Activated CD4-positive, alpha-beta T cell treated with anti-CD3 and anti-CD28 coated beads for 48 hours (primary cell): ENCODE measurements at regions not wholly inside any gene's neighbourhood (a gene's known extent, or its start where the extent isn't known, plus 50 kb on each side); places are given as distances from the start of the nearest gene placed in this dataset.
"Not testable (repeated sequence)": the region's sequence is repeated elsewhere in the genome, so short reads cannot be mapped to it uniquely, and the experiment has no call there.

Experiments
- DNase-seq: peaks from one replicate; pipeline ENCODE4 v3.0.0-alpha.2; 2020

DNA sequence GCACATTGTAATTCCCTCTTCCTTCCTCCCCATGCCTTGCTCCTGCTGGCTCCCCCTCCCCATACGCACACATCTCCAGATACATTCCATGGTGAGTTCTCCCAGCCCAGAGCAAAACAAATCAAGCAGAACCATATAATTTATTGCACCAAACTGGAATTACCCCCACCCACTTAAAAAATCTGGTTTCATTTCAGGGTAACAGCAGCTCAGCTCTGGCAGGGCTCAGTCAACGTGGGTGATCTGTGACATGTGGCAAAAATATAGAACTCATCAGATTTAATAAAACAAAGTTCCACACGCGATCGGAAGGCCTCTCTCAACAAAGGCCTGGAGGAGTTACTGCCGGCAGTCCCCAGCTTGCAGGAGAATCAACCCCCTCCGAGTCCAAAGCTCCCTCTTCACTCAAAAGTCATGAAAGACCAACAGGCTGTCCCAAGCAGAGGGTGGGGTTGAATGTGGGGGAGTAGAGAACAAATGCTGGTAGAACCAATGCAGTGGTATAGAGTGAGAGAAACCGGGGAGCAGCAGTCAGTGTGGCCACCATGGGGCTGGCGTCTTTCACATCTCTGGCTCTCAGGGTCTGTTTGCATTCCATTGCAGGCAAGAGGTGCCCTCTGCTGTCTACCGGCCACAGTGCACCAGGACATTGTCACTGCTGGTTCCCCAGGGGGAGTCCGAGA is 323.3 kb upstream of the NT5E start:
- peak; percentile 15 for DNase-seq

DNA sequence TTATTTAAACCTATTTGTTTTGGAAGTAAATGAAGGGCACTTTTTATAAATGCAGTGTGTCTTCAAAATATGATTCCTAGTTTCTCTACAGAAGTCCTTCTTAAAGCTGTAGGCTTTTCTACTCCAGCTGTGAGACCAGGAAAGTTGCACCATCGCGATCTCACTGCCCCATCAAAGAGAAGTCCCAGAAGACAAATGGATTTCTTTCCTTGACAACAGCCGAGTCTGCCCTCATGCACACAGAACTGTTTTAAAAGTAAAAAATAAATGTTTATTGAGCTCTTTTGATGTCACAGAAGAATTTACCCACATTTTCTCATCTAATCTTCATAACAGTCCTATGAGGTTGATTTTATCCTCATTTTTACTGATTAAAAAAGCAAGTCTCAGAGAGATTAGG is 324.4 kb upstream of the NT5E start:
- DNase-seq: no peak

DNA sequence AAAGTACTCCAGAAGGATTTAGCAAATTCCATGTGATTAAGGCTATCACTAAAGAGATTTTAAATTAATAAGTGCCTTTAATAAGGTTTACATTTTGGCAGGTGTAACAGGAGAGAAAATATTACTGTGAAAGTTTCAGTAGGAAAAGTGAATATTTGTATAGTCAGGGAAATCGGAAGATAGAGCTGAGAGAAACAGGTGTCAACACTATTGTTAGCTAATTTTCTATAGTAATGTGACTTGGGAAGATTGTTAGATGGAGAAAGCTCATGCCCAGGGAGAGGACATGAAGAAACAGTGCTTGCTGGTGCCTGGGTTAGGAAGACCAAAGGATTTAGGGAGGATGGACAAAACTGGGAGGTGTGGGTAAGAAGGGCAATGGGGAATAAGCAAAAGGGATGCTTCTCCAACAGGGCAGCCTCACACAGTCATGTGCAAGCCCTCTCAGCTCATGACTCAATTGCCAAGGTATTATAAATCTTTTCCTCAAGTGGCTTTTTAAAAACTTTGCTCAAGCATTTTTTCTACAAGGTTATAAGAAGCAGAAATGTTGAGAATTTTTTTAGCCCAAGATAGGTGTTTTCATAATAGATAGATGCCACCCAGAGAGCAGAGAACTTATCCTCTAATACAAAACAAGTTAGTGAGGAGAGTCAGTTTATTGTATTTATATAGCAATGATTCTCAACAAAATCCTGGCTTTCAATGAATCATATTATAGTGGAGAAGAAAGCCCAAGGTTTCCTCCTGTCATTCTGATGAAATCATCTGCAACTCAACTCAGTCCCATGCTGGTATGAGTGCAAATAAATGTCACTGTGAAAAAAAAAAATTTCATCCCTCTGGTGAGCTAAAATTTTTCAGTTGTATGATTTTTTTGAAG is 325.2 kb upstream of the NT5E start:
- DNase-seq: no peak

DNA sequence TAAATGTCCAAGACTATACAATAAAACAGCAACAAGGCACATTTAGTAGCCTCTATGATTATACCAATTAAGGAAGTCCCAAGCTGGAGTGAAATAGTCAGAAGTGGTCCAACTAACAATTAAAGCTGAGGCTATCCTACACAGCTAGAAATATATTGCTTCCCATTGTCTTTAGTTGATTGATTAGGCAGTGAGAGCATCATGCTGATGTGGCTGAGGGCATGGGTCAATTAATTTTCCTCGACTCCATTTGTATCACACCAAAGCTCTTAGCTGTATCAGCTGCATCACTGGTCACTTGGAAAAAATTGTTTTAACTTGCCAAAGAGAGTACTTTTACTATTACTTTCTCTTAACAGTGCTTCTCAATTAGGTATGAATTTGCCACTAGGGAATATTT is 328.7 kb upstream of the NT5E start:
- no peak for DNase-seq

DNA sequence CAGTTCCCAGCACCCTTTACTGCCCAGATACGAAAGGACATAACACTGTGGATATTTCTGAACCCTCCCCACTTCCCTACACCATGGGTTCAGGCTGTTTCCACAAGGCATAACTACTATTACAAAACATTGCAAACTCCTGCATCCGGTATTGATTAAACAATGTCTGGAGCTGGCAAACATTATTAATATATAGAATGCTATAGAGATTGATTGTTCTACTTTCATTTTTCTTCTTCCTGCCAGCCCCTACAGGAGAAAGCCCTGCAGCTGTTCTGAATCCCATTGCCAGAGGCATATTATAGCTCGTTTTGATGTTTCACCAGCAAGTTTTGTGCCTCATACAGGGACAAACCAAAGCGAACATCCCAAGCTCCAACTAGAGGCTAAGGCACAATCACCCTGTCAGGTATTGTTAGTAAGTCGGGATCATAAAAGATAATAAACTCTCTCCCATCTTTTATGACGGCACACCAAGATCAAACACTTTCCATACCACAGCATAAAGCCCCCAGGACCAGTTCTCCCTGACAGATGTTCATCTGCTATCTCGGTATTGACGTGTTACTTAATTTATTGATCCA is 331.1 kb upstream of the NT5E start:
- no peak for DNase-seq

DNA sequence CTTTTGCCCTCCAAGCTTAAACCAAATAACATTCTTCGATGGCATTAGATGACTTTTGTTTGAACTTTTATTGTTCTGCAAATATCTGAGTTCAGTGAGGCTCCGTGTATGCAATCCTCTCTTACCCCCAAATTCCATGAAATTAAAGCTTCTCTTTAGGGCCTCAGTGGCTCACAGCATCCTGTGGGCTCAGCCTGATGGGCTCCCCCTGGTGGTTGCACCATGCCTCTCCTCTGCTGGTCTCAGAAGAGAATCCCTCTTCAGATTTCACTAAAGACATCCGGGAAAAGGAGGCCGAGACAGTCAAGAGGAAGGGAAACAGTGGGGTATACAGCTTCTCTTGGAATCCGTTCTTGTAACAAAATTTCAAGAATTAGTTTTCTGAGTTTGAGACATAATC is 331.6 kb upstream of the NT5E start:
- DNase-seq: no peak

DNA sequence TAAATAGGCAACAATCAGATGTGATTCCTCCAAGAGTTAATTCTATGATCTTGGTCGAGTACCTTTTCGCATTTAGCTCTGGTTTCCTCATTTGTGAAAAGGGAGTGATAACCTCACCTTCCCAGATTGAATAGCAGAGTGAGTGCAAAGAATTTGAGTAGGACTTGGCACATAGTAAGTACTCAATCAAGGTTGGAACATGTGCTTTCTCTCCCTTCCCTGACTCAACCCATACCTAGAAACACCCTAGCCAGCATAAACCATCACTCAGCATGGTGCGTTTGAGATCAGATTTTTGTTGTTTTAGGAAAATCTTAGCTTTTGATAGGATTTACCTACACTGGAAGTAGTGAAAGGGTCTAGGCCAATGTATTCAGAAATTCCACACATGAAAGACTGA is 333.4 kb upstream of the NT5E start:
- no peak for DNase-seq

DNA sequence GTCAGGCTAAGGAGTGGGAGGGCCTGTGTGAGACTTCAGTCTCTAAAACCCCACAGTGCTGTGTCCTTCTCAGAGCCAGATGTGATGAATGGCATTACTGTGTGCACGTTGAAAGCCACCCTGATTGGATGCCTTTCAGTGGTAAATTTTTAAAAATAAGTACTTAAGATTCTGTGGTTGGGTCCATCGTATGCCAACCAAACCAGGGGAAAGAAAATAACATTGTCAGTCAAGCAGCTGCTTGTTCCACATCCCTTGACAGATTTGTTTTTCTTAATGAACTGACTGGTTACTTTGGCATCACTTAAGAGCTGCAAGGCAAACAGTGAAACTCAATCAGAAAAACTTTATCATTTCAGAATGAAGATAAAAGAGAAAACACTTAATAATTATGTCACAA is 334.0 kb upstream of the NT5E start:
- no peak for DNase-seq

DNA sequence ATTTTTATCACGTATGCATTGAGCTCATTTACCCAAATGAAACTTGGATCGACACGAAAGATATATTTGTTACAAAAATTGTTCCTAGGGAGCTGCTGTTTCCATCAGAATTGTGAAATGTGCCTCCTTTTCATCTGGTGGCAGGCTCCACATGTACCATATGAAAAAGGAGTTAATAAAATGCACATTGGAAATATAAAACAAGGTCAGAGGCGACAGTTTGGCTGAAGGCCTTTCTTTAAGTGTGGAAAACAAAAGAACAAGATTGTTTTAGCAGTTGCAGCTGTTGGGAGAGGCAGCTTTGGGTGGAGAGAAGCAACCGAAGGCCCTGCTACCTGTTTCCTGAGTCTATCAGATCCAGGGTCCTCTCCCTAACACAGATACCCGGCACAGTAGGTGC is 334.5 kb upstream of the NT5E start:
- no peak for DNase-seq

DNA sequence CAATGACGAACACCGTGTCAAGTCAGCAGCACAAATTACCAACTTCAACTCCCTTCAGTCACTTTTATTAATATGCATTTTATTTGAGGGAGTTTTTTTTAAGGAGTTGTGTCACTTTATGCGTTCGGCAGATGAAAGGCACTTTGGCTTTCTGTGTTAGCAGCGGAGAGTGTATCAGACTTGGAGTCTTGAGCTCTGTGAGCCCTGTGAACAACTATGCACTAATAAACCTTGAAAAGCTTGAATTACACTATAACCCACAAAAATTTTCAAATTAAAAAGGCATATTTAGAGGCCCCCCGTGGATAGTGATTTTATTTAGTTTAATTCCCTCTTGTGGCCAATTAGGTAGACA is 335.3 kb upstream of the NT5E start:
- no peak for DNase-seq

DNA sequence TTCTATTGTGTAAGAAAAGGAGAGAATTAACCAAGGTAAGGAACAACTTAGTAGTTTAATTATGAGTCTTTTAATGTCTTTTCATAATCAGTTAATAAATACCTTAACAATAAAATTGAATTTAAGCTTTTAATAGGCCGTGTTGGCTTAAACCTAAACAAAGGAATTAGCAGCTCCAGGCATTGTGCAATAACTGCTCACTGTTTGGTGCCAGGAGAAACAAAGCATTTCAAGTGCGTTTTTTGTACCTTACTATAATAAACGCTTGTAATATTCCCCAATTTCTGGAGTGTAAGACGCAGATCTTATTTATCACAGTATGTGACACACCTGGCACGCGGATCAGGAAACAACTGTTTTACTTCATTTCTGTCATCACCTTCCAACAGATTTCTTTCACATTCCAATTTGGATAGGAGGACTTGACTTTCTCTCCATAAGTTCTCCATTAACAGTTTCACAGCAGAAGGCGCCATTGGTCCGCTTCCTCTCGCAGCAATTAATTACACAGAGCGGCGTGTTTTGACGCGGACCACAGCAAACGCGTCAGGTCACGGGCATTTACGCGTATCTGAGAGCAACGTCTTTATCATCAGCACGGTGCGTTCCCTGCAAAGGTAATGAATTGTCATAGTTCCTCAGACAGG is 335.8 kb upstream of the NT5E start:
- DNase-seq: no peak

DNA sequence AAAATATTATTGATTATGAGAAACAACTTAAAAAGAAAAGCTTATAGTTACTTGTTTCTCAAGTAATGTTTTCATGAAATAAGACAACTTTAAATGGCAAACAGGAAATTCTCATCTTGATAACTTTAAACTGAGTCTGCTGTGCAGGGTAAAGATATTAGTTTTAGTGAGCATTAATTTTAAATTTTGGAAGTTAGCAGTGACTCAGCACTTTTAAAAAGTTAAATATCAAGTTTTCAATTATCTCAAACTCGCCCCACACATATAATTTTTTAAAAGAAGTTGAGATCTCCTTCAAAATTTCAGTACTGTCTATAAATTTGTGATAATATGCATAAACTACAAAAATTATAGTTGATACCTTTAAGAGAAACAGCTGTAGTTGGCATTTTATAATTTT is 337.3 kb upstream of the NT5E start:
- no peak for DNase-seq

DNA sequence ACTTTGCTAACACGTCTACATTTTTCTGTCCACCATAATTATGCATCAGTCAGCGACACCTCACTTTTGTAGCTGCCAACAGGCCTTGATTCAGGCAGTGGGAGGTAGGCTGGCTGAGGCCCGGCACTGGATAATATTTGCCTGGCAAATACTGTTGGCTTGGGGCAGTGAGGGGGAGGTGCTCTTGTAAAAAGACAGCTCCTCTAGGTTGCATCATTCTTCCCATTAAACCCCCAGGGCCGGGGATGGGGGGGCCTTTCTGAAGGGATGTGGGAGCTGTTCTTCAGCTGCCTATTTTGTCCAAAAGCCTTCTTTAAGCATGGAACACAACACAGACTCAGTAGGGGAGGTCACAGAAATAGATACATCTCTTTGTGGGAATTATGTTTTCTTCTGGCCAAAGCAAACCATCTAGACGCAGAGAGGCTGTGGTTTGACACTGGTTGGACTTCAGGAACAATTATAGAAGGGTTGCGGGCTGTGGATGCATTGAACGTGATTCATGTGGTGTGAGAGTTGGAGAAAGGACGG is 338.3 kb upstream of the NT5E start:
- DNase-seq: no peak

DNA sequence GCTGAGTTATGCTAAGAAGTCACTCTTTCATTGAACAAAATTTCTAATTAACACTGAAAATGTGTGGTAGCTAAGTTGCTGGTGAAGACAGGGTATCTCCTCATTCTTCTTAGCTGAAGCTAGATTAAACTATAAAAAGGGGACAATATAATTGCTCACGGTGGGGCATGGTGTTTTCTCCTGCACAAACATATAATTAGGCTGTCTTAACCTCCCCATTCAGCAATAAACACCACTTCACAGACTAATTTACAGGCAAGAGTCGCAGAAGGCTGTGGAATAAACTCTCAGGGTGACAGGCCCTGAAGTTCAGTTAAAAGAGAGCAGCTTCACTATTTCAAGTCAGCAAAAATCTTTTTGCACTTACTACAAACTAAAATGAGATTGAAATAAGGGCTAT is 338.9 kb upstream of the NT5E start:
- DNase-seq: no peak

DNA sequence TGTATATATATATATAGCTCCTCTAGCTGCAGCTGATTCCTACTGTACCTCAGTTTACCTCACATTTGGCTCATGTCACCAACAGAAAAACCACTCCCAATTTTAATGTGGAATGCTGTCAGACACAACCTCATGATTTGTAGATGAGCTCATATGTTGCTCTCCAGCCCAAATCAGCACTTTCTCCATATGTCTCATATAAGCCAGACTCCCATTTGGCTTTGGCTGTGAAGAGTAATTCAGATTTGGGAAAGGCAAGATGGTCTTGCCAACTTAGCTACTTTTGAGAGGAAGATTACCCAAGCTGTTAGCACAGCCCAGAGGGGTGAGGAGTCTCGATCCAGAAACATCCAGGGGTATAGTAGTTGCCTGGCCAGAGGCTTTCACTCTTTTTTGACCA is 342.2 kb upstream of the NT5E start:
- no peak for DNase-seq

DNA sequence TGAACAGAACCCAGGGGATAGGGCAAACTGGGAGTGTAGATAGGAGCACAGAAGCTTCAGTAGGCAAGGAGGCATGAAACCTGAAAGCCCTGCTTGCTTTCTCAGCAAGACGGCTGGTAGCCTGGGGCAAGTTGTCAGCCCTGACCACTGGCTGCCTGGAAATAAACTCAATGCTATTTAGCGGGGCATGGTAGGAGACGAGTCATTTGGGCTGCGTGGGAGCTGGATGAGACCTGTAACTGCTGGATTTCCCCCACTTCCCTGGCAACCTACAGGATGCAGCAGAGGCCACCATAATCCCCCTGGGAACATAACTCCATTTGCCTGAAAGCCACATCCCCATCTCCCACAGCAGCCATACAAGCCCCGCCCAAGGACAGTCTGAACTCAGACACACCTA is 332.6 kb upstream of the TBX18 start:
- no peak for DNase-seq

DNA sequence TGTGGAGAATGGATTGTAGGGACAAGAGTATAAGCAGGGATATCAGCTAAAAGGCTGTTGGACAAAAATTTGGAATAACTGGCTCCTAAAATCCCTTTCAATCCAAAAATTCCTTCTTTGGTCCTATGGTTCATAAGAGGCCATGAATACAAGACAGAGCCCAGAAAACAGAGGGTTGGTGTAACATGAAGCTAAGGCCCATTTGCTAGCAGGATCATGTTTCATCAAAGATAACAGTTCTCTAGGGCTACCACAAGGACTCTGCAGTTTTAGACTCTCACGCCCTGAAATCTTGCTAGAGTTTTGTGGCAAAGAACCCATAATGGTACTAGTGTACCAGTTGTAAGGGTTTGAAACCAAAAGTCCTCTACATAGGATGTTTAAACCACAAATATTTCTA is 327.8 kb upstream of the TBX18 start:
- no peak for DNase-seq

DNA sequence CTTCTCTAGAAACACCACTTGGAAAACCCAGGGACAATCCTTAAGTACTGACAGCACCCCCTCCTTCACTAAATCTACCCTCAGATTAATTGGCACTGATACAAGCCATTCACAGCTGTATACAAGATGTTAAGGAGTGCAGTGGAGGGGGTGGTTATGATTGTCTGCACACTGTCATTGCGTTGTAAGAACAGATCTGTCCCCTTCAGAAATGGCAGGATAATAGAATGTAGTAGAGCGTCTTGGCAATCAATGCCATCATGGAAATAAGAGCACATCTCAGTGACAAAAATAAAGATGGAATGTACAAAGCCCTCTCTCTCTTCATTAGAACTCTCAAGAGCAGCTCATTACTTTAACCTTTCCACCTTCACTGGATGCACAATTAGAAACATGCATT is 324.9 kb upstream of the TBX18 start:
- DNase-seq: no peak

DNA sequence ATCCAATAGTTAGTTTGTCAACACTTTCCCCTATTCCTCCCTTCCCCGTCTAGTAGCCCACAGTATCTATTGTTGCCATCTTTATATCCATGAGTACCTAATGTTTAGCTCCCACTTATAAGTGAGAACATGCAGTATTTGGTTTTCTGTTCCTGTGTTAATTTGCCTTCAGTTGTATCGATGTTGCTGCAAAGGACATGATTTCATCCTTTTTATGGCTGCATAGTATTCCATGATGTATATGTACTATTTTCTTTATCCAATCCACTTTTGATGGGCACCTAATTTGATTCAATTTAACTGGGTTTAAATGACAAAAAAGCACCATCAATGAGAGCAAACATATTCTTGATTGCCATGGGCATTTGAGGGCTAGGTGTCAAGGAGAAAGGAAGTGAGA is 321.5 kb upstream of the TBX18 start:
- DNase-seq: no peak

DNA sequence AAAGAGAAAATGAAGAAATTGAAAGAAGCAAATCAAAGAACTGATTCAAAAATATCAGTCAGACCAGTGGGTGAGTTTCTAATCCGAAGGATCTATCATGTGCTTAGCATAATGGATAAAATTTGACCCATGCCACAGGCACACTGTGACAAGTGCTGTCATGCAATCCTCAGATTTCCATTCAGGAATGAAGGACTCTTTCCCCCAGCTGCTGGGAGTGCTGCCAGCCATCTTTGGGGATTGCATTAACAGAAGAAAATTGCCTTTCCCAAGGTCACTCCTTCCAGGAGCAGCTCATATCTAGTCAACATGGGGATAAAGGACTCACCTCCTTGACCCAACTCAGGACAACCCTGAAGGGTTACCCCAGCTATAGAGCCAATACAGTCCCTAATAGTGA is 316.7 kb upstream of the TBX18 start:
- DNase-seq: no peak

DNA sequence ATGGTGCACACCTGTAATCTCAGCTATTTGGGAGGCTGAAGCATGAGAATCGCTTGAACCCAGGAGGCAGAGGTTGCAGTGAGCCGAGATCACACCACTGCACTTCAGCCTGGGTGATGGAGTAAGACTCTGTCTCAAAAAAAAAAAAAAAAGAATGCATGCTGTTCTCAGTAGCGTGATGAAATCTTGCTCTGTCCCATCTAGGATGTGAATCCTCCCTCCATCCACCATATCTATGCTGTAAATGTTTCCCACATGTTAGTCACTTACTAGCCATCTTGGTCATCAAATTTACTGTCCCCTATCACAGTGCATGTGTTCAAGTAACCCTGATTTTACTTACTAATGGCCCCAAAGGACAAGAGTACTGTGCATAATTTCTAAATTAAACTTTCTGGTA is 315.4 kb upstream of the TBX18 start:
- DNase-seq: no peak

DNA sequence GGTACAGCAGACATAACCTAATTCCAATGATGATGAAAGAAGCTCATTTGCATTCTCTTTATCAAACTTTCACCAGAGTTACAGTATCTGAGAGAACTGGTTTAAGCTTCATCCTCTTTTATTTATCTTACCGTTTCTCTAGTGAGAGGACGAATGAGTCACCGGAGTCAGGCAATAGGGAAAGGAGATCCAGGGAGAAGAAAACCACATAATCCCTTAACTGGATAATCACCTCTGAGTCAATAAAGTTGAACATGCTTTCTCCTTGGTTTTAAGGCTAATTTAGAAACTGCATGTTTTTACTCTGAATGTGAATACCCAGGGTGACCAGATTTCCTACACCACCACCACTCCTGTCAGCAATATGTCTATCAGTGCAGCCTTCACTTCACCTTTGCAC is 313.7 kb upstream of the TBX18 start:
- no peak for DNase-seq

DNA sequence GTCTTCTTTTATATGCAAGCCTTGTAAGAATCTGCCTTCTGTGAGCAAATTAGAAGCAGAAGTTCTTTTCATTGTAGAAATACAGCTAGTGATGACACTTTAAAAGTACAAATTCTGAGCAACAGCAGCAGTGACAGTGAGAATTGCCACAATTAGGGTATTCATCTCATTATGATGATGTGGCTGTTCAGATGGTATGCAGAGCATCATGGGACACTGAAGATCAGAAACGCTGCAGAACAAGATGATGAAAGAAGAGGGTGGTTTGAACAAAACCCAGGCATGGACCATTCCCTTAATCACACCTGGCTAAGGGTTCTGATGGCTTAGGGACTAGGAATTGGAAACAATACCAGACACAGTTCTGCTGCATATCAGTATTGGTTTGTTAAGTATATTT is 312.7 kb upstream of the TBX18 start:
- no peak for DNase-seq

DNA sequence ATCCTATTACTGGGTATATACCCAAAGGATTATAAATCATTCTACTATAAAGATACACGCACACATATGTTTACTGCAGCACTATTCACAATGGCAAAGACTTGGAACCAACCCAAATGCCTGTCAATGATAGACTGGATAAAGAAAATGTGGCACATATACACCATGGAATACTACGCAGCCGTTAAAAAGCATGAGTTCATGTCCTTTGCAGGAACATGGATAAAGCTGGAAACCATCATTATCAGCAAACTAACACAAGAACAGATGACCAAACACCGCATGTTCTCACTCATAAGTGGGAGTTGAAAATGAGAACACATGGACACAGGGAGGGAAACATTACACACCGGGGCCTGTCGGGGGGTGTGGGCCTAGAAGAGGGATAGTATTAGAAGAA is 307.4 kb upstream of the TBX18 start:
- DNase-seq: not testable (repeated sequence)
